ENCODE measurements at regions not wholly inside any gene's neighbourhood (a gene's known extent, or its start where the extent isn't known, plus 50 kb on each side); places are given as distances from the start of the nearest gene placed in this dataset.

GRCh38 chr21:43291347-43291950 lies 122.6 kb downstream of the CRYAA start:
- Histone ChIP-seq H3K4me3 (no peak overlapping the region), H3K9ac (ENCODE audit: low read depth in 2 of 2, low read length in 2 of 2) (no peak overlapping the region), H3K9me3 (no peaks in the 10 kb centered on the region), H3K27ac (no peak overlapping the region), H3K4me1 (no peaks in the 10 kb centered on the region), H3K27me3 (no peaks in the 10 kb centered on the region), H3K36me3 (no peaks in the 10 kb centered on the region)
- intact Hi-C loops (cut with DNase I): no loop called here
- no peak for DNase-seq
- no peak for TF ChIP-seq CTCF (IDR thresholded peaks at IDR 0.05)

- no peak for TF ChIP-seq CTCF (IDR thresholded peaks at IDR 0.05)
- Histone ChIP-seq H3K9ac (ENCODE audit: low read depth in 2 of 2, low read length in 2 of 2) (no peak overlapping the region), H3K4me3 (no peak overlapping the region), H3K27ac (no peak overlapping the region), H3K9me3 (no peaks in the 10 kb centered on the region), H3K4me1 (no peaks in the 10 kb centered on the region), H3K27me3 (no peaks in the 10 kb centered on the region), H3K36me3 (no peaks in the 10 kb centered on the region)
- DNase-seq: no peak
- intact Hi-C loops (cut with DNase I): no loop called here
Observed at GRCh38 chr21:43290421-43291346, 121.9 kb downstream of the CRYAA start.

- no peak for TF ChIP-seq CTCF (IDR thresholded peaks at IDR 0.05)
- intact Hi-C loops (cut with DNase I): no loop called here
- Histone ChIP-seq H3K27me3 (no peaks in the 10 kb centered on the region), H3K9me3 (no peaks in the 10 kb centered on the region), H3K4me3 (no peak overlapping the region), H3K4me1 (no peaks in the 10 kb centered on the region), H3K27ac (no peak overlapping the region), H3K36me3 (no peaks in the 10 kb centered on the region), H3K9ac (ENCODE audit: low read depth in 2 of 2, low read length in 2 of 2) (no peak overlapping the region)
- DNase-seq: no peak
Observed at GRCh38 chr21:43289966-43290365, 121.2 kb downstream of the CRYAA start.

GRCh38 chr21:43289442-43289841 lies 120.6 kb downstream of the CRYAA start:
- Histone ChIP-seq H3K4me1 (no peaks in the 10 kb centered on the region), H3K4me3 (no peak overlapping the region), H3K36me3 (no peaks in the 10 kb centered on the region), H3K9ac (ENCODE audit: low read depth in 2 of 2, low read length in 2 of 2) (no peak overlapping the region), H3K27ac (no peak overlapping the region), H3K9me3 (no peaks in the 10 kb centered on the region), H3K27me3 (no peaks in the 10 kb centered on the region)
- no peak for TF ChIP-seq CTCF (IDR thresholded peaks at IDR 0.05)
- intact Hi-C loops (cut with DNase I): no loop called here
- DNase-seq: no peak

GRCh38 chr21:43287795-43288755 lies 119.3 kb downstream of the CRYAA start:
- intact Hi-C loops (cut with DNase I): no loop called here
- Histone ChIP-seq H3K27ac (no peak overlapping the region), H3K9me3 (no peaks in the 10 kb centered on the region), H3K4me1 (no peaks in the 10 kb centered on the region), H3K9ac (ENCODE audit: low read depth in 2 of 2, low read length in 2 of 2) (no peak overlapping the region), H3K36me3 (no peaks in the 10 kb centered on the region), H3K4me3 (no peak overlapping the region), H3K27me3 (no peaks in the 10 kb centered on the region)
- no peak for DNase-seq
- no peak for TF ChIP-seq CTCF (IDR thresholded peaks at IDR 0.05)
